NB4 (cell line): ENCODE measurements at regions not wholly inside any gene's neighbourhood (a gene's known extent, or its start where the extent isn't known, plus 50 kb on each side); places are given as distances from the start of the nearest gene placed in this dataset.

Experiments
- DNase-seq: peaks from one replicate; pipeline ENCODE4 v3.0.0; 2010; ENCODE audit warnings: low read depth
- H3K4me3 ChIP-seq: one replicate; pipeline ENCODE4 v1.5.1; 2011; ENCODE audit warnings: mild to moderate bottlenecking, low read depth, low read length, moderate library complexity
- MYC ChIP-seq: IDR thresholded peaks from 2 replicates; pipeline ENCODE4 v1.6.1; 2011; ENCODE audit warnings: low read depth, low read length
- POLR2A ChIP-seq: IDR thresholded peaks from 2 replicates; pipeline ENCODE4 v1.6.1; 2011; ENCODE audit warnings: mild to moderate bottlenecking; ENCODE audit not compliant: insufficient read length; ENCODE audit errors: extremely low read depth
- TF ChIP-seq, protein P1 (sequence below): IDR thresholded peaks from one replicate; pipeline ENCODE4 v1.5.1; 2012; ENCODE audit warnings: low read depth, low read length
- TF ChIP-seq, protein P2 (sequence below): IDR thresholded peaks from 2 replicates; pipeline ENCODE4 v1.6.1; 2011; ENCODE audit warnings: low read depth, low read length

DNA sequence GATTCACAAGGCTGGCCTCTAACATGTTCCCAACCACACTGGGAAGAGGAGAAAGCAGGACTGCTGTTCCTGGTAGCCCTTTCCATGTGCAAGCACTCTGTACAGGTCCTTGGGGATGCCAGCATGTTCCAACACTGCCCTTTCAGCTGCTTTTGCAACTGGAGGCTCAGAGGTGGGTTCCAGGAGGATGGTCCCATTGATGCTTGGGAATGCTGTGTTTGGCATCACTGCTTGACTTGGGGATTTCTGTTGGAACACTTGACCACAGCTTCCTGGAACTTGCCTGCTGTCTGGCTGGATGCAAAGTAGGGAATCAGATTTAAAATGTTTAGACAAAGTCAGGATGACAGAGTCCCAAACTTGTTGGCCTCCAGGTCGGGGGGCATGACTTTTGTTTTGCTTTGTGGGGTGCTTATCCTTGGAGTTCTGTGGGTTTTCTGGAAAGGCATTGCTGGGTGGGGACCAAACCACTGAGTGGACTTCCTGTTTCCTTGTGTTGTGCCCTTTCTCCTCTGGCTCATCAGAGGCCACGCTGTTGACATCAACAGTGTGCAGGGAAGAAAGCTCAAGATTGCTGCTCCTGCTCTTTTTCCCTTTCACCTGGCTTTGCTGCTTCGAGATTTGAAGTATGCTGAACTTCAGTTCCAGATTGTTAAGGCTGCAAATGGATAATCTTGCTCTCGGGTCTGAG, 148.5 kb upstream of the RPS23 start:
- TF ChIP-seq, protein P1, sequence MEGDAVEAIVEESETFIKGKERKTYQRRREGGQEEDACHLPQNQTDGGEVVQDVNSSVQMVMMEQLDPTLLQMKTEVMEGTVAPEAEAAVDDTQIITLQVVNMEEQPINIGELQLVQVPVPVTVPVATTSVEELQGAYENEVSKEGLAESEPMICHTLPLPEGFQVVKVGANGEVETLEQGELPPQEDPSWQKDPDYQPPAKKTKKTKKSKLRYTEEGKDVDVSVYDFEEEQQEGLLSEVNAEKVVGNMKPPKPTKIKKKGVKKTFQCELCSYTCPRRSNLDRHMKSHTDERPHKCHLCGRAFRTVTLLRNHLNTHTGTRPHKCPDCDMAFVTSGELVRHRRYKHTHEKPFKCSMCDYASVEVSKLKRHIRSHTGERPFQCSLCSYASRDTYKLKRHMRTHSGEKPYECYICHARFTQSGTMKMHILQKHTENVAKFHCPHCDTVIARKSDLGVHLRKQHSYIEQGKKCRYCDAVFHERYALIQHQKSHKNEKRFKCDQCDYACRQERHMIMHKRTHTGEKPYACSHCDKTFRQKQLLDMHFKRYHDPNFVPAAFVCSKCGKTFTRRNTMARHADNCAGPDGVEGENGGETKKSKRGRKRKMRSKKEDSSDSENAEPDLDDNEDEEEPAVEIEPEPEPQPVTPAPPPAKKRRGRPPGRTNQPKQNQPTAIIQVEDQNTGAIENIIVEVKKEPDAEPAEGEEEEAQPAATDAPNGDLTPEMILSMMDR: no peak
- DNase-seq: no peak
- H3K4me3 ChIP-seq: no peak overlapping the region

DNA sequence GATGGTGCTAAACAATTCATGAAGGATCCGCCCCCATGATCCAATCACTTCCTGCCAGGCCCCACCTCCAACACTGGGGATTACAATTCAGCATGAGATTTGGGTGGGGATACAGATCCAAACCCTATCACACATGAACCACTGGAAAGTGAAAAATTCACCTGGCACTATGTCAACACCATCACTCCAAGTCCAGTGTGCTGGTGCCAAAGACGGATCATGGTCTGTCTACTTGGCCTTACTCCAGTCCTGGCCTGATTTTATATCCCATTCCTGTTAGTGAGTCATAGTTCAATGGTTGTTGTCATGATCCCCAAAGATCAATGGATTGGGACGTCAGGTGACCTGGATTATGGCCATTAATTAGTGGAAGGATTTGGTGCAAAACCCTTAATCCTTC, 147.4 kb upstream of the RPS23 start:
- TF ChIP-seq, protein P1: no peak
- TF ChIP-seq, protein P2, sequence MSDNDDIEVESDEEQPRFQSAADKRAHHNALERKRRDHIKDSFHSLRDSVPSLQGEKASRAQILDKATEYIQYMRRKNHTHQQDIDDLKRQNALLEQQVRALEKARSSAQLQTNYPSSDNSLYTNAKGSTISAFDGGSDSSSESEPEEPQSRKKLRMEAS: no peak
- TF ChIP-seq POLR2A (no peak), MYC (no peak)
- no peak overlapping the region for H3K4me3 ChIP-seq
- DNase-seq: no peak

DNA sequence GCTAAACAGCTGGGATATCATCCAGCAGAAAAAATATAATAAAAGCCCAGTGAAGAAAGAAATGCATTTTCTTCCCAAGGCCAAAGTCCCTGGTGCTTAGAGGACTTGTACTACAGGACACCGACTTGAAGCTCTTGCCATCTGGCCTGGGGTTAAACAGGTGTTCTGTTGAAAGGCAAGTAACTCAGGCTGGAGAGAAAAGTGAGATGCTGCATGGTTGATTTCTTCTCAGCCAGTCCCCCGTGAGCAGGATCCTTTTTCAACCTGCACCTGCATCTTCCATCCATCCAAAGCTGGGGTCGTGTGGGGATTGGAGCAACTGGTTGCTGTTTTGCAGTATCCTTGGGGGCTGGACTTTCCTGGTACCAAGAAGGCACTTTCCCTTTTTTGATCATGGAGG, 146.1 kb upstream of the RPS23 start:
- H3K4me3 ChIP-seq: no peak overlapping the region
- TF ChIP-seq POLR2A (no peak), MYC (no peak)
- TF ChIP-seq, protein P2: no peak
- TF ChIP-seq, protein P1: no peak
- DNase-seq: no peak

DNA sequence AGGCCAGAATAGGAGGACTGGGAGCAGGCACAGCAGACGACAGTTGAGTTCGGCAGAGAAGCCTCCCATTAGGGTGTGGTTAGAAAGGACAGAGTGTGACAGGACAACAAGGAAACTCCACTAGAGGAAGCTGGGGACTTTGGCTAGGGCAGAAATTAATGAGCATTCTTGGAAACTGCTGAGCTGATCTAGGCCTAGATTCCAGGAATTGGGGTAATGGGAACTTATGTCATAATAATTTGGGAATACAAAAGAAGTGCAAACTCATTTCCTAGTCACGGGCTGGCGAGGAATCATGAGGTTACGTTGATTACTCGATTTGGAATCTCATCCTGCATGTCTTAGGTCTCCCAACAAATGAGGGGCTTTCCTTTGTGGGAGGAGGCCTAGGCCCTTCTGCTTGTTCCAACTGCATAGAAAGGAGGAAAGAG, 144.6 kb upstream of the RPS23 start:
- TF ChIP-seq POLR2A: no peak
- TF ChIP-seq MYC: no peak
- TF ChIP-seq, protein P1: no peak
- TF ChIP-seq, protein P2: no peak
- no peak overlapping the region for H3K4me3 ChIP-seq
- no peak for DNase-seq

DNA sequence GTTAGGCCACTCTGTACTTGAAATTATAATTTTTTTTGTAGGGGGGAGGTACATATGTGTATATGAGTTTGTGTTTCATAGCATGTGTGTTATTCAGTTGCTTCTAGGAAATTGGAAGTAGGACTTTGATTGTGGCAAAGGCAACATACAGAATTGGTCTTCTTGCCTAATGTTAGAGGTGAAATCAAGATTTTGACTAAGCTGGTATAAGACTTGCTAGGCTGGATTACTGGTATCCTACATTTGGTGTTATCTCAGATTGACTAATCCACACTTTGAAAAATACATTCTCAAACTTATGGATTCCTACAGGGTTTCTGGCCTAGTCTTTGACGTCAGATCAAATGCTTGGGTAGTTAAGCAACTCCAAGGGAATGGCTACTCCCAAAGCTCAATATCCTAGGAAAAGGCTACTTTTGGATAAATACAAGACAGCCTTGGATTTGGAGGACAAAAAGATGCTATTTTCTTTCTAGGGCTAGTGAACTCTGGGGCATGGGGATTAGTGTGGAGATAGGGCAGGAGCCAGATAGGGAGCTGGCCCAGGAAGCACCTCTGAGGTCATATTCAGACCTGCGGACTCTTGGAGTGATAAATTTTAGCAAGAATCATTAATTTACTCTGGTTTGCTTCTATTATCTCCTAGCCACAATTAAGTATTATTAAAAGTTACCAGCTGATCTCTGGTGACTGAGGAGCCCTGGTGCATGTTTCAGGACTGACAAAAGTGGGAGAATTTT, 144.0 kb upstream of the RPS23 start:
- TF ChIP-seq, protein P2: no peak
- no peak for TF ChIP-seq MYC
- no peak for TF ChIP-seq POLR2A
- TF ChIP-seq, protein P1: no peak
- no peak for DNase-seq
- no peak overlapping the region for H3K4me3 ChIP-seq
